Rectal smooth muscle tissue (tissue), 1 donor: ENCODE measurements at regions not wholly inside any gene's neighbourhood (a gene's known extent, or its start where the extent isn't known, plus 50 kb on each side); places are given as distances from the start of the nearest gene placed in this dataset.

ENCODE experiments used
- H3K27ac ChIP-seq: one replicate; pipeline ENCODE4 v1.7.0; 2013; ENCODE audit warnings: low read depth, low read length, inconsistent platforms
- H3K27me3 ChIP-seq: one replicate; pipeline ENCODE4 v1.7.0; 2013; ENCODE audit warnings: low read length; ENCODE audit not compliant: control insufficient read depth, insufficient read depth
- H3K36me3 ChIP-seq: one replicate; pipeline ENCODE4 v1.7.0; 2013; ENCODE audit warnings: low read length; ENCODE audit not compliant: control insufficient read depth, insufficient read depth
- H3K4me1 ChIP-seq: one replicate; pipeline ENCODE4 v1.7.0; 2013; ENCODE audit warnings: low read length; ENCODE audit not compliant: control insufficient read depth, insufficient read depth
- H3K4me3 ChIP-seq: one replicate; pipeline ENCODE4 v1.7.0; 2013; ENCODE audit warnings: low read length
- H3K9ac ChIP-seq: one replicate; pipeline ENCODE4 v1.7.0; 2013; ENCODE audit warnings: low read length

DNA sequence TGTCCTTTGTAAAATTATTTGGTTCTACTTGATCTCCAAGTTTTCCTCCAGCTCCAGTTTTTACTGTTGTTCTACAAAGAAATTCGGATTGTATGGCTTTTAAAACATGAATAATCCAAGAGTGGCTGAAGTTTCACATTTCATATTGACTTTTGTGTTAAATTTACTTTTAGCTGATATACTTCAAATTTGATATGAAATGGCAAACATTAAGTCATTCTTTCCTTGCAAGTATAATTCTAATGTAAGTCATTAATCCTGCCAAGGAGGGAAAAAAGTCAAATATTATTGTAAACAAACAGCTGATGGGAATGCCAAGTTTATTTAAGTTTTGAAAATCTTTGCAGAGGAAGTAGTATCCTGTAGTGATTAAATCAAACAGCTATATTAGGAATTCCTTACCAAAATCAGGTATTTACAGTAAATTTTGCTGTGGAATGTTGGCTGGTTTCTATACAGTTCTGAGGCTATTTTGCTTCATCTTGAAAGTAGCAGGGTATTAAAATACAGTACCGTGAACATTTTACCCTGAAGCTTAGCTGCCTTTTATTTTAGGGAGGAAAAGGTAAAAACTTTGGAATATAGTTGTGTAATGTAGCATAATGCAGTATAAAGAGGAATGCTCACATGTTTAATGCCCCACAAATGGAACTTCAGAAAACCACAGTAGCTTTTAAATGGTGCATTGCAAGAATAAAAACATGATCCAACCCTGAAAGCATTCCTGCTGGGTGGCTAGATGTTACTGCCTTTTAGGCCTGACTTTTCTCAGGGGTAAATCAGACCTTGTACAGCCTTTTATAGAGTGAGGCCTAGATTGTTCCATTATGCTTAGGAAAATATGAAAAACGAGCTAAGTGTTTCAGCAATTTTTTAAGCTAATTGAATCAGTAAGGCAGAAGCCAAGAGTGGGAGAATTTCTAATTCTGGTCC lies 62.7 kb upstream of the NT5C1B start:
- no peaks in the 10 kb centered on the region for H3K27me3 ChIP-seq
- no peaks in the 10 kb centered on the region for H3K4me1 ChIP-seq
- H3K9ac ChIP-seq: no peak overlapping the region
- H3K4me3 ChIP-seq: no peak overlapping the region
- H3K27ac ChIP-seq: no peak overlapping the region
- H3K36me3 ChIP-seq: no peaks in the 10 kb centered on the region

- no peaks in the 10 kb centered on the region for H3K27me3 ChIP-seq
- no peak overlapping the region for H3K27ac ChIP-seq
- H3K4me3 ChIP-seq: no peak overlapping the region
- H3K36me3 ChIP-seq: no peaks in the 10 kb centered on the region
- no peaks in the 10 kb centered on the region for H3K4me1 ChIP-seq
- H3K9ac ChIP-seq: no peak overlapping the region
These were observed 60.9 kb upstream of the NT5C1B start for GRCh38 chr2:18650221-18650620.

DNA sequence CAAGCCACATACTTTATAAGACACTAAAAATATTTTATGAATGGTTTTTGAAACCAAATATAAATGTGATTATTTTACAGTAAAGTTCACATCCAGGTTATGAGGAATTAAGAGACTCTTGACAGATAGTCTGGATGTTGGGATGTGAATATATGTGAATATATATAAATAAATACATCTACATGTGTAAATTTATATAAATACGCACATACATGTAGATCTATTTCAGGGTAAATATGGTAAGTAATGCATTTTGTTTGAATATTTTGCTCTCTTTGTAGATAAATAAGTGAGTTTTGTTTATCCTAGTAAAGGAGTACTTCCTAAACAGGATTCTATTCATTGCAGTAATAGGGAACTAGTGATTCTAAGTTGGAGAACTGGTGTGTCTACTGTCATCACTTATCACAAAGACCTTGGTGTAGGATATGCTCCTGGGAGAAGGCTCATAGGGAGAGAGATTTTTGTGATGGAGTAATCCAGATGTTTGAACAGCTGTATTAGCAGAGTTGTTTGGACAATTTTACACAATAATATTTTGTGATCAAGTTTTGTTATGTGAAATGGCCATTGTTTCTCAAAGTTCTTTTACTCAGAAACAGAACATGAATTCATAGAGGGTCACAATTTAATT lies 60.2 kb upstream of the NT5C1B start:
- Histone ChIP-seq H3K27me3 (no peaks in the 10 kb centered on the region), H3K36me3 (no peaks in the 10 kb centered on the region), H3K4me3 (no peak overlapping the region)

DNA sequence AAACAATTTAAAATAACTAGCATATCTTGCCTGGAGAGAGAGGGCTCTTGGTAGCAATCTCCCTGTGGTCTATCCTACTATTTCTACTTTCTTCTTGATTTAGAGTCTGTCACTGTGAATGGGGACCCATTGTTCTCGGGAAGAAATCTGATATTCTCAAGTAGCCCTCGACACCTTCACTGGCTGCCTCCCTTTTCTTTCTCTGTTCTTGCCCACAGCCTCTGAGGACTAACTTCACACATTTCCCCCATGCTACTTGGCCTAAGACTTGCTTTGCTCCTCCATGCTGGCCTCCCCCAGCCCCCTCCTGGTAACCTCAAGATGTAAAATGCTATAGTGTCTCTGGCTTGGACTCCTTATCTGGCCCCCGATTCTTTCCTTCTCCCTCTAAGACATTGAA lies 58.8 kb upstream of the NT5C1B start:
- Histone ChIP-seq H3K4me3 (no peak overlapping the region), H3K4me1 (no peaks in the 10 kb centered on the region), H3K9ac (no peak overlapping the region), H3K27ac (no peak overlapping the region), H3K36me3 (no peaks in the 10 kb centered on the region), H3K27me3 (no peaks in the 10 kb centered on the region)

More for the DNA sequence above, 60.2 kb upstream of the NT5C1B start:
- Histone ChIP-seq H3K4me1 (no peaks in the 10 kb centered on the region), H3K9ac (no peak overlapping the region), H3K27ac (no peak overlapping the region)

- Histone ChIP-seq H3K36me3 (no peaks in the 10 kb centered on the region), H3K27ac (no peak overlapping the region), H3K4me3 (no peak overlapping the region), H3K9ac (no peak overlapping the region), H3K4me1 (no peaks in the 10 kb centered on the region), H3K27me3 (no peaks in the 10 kb centered on the region)
These were observed 58.4 kb upstream of the NT5C1B start for GRCh38 chr2:18647731-18648130.

- Histone ChIP-seq H3K36me3 (no peaks in the 10 kb centered on the region), H3K9ac (no peak overlapping the region)
These were observed 55.9 kb upstream of the NT5C1B start for GRCh38 chr2:18645315-18645714.

DNA sequence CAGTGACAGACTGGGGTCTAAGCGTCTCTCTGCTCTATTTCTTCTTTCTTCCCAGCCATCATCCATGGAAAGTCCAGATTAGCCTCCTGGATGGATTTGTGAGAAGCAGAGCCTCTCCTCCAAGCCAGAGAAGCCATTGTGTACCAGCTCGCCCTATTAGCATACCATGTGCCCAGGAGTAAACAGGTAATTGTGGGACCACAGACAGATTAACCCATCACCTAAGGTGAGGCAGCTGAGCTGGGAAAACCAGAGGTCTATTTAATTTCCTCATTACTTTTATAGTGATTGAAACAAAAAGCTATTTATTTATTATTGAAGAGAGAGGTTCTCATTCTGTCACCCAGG lies 54.7 kb upstream of the NT5C1B start:
- H3K36me3 ChIP-seq: no peaks in the 10 kb centered on the region
- no peak overlapping the region for H3K9ac ChIP-seq
- H3K4me3 ChIP-seq: no peak overlapping the region
- H3K4me1 ChIP-seq: no peaks in the 10 kb centered on the region
- no peaks in the 10 kb centered on the region for H3K27me3 ChIP-seq
- no peak overlapping the region for H3K27ac ChIP-seq

More at GRCh38 chr2:18645315-18645714, 55.9 kb upstream of the NT5C1B start:
- no peak overlapping the region for H3K27ac ChIP-seq
- H3K4me1 ChIP-seq: no peaks in the 10 kb centered on the region
- H3K27me3 ChIP-seq: no peaks in the 10 kb centered on the region
- H3K4me3 ChIP-seq: no peak overlapping the region

DNA sequence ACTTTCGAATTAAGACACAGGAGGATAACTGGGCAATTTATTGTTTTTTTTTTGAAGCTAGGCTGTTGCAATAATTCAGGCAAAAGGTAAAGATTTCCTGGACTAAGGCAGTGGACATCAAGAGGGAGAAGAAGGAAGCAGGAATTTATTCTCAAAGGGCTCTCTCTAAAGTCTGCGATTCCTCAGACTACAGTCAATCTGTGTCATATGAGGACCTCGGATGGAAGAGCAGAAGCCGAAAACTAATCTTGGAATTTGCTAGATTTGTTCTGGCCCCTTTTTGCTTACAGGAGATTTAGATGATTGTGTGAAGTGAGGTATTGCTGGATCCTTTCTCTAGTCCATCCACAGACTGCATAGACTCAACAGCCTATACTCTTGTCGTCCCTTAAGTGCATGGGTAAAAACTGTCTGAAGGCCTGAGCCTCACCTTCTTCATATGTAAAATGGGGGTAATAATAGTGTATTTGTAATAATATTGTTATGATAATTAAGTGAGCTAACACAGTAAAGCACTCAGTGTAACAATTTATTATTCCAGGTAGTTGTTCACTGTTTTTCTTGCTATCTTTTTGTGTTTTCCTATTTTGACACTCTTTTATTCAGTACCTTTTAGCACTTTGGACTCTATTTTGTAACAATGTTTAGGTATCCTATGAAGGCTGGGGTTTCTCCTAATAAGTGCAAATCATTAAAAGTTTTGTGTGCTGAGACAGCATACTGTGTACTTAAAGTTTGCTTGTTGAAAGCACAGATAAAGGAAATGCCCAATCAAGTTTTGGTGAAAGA lies 54.2 kb upstream of the NT5C1B start:
- Histone ChIP-seq H3K4me3 (no peak overlapping the region), H3K4me1 (no peaks in the 10 kb centered on the region), H3K36me3 (no peaks in the 10 kb centered on the region), H3K27ac (no peak overlapping the region), H3K27me3 (no peaks in the 10 kb centered on the region), H3K9ac (no peak overlapping the region)

DNA sequence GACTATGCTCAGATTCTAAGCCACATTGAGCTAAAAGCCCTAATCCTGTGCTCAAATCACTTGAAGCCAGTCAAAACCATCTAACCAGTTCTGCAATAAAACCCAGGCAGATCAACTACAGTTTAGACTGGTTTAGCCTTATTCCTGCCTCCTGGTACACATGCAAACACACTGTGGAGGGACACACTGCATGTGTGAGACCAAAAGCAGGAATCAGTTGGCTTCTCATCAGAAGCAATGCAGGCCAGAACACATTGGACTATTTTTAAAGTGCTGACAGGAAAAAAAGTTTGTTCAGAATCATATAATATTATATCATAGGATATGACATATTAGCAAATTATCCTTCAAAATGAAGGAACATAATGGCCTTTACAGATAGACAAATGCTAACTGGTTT lies 52.5 kb upstream of the NT5C1B start:
- no peaks in the 10 kb centered on the region for H3K27me3 ChIP-seq
- no peaks in the 10 kb centered on the region for H3K4me1 ChIP-seq
- H3K27ac ChIP-seq: no peak overlapping the region
- no peaks in the 10 kb centered on the region for H3K36me3 ChIP-seq
- no peak overlapping the region for H3K4me3 ChIP-seq
- H3K9ac ChIP-seq: no peak overlapping the region

- no peak overlapping the region for H3K27ac ChIP-seq
- no peaks in the 10 kb centered on the region for H3K27me3 ChIP-seq
- H3K4me1 ChIP-seq: no peaks in the 10 kb centered on the region
- H3K4me3 ChIP-seq: no peak overlapping the region
- H3K36me3 ChIP-seq: no peaks in the 10 kb centered on the region
- H3K9ac ChIP-seq: no peak overlapping the region
These were observed 50.5 kb upstream of the NT5C1B start for GRCh38 chr2:18639756-18640453.
